HepG2 (cell line): ENCODE measurements at regions not wholly inside any gene's neighbourhood (a gene's known extent, or its start where the extent isn't known, plus 50 kb on each side); places are given as distances from the start of the nearest gene placed in this dataset.
"Not testable (repeated sequence)": the region's sequence is repeated elsewhere in the genome, so short reads cannot be mapped to it uniquely, and the experiment has no call there.

Experiments
- HNF4A ChIP-seq: sonication (generic); formaldehyde crosslinking; IDR thresholded peaks from 2 replicates; pipeline ENCODE4 v1.4.0; 2020; ENCODE audit warnings: missing genetic modification reagents
- POLR2A ChIP-seq, 2 experiments: IDR thresholded peaks; 2 replicates each; pipeline ENCODE4 v1.6.1; 2011; ENCODE audit warnings: low read depth in 2 of 2, low read length in 2 of 2, mild to moderate bottlenecking in 1 of 2, moderate library complexity in 1 of 2; ENCODE audit not compliant: insufficient read depth in 1 of 2
- TF ChIP-seq, protein P1 (sequence below): sonication (generic); formaldehyde crosslinking; IDR thresholded peaks from 2 replicates; pipeline ENCODE4 v1.5.0; 2020; ENCODE audit warnings: mild to moderate bottlenecking, missing genetic modification reagents, moderate library complexity

GRCh38 chr4:102210806-102211205, 134.5 kb downstream of the SLC39A8 start:
- TF ChIP-seq HNF4A; POLR2A (IDR thresholded peaks at IDR 0.05; ENCODE audit: insufficient read depth in 1 of 2, low read depth in 2 of 2, low read length in 2 of 2): not testable (repeated sequence)
- TF ChIP-seq, protein P1, sequence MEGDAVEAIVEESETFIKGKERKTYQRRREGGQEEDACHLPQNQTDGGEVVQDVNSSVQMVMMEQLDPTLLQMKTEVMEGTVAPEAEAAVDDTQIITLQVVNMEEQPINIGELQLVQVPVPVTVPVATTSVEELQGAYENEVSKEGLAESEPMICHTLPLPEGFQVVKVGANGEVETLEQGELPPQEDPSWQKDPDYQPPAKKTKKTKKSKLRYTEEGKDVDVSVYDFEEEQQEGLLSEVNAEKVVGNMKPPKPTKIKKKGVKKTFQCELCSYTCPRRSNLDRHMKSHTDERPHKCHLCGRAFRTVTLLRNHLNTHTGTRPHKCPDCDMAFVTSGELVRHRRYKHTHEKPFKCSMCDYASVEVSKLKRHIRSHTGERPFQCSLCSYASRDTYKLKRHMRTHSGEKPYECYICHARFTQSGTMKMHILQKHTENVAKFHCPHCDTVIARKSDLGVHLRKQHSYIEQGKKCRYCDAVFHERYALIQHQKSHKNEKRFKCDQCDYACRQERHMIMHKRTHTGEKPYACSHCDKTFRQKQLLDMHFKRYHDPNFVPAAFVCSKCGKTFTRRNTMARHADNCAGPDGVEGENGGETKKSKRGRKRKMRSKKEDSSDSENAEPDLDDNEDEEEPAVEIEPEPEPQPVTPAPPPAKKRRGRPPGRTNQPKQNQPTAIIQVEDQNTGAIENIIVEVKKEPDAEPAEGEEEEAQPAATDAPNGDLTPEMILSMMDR (CRISPR knock-in tag), result not testable (repeated sequence)
